GM12878 (cell line): ENCODE measurements at regions not wholly inside any gene's neighbourhood (a gene's known extent, or its start where the extent isn't known, plus 50 kb on each side); places are given as distances from the start of the nearest gene placed in this dataset.

Source experiments
- E2F4 ChIP-seq: IDR thresholded peaks from 2 replicates; pipeline ENCODE4 v1.6.1; 2012; ENCODE audit warnings: low read depth, low read length, improper control_type of control experiment
- ELK1 ChIP-seq: IDR thresholded peaks from 2 replicates; pipeline ENCODE4 v1.6.1; 2012; ENCODE audit warnings: low read depth, low read length, improper control_type of control experiment
- POLR2A ChIP-seq: IDR thresholded peaks from 2 replicates; pipeline ENCODE4 v1.6.1; 2011; ENCODE audit warnings: low read depth, mild to moderate bottlenecking, low read length
- RAD21 ChIP-seq: IDR thresholded peaks from 2 replicates; pipeline ENCODE4 v1.6.1; 2011; ENCODE audit warnings: mild to moderate bottlenecking, low read depth, low read length, moderate library complexity; ENCODE audit not compliant: insufficient read depth
- YY1 ChIP-seq: IDR thresholded peaks from 2 replicates; pipeline ENCODE4 v1.6.1; 2011; ENCODE audit warnings: low read depth, mild to moderate bottlenecking, low read length
- ZNF207 ChIP-seq: fragments of 450-650 bp; IDR thresholded peaks from 2 replicates; pipeline ENCODE4 v1.6.1; 2014; ENCODE audit warnings: antibody characterized with exemption, mild to moderate bottlenecking, borderline replicate concordance
- ZNF274 ChIP-seq: IDR thresholded peaks from one replicate; pipeline ENCODE4 v1.8.0; 2011; ENCODE audit not compliant: insufficient read length, insufficient read depth
- TF ChIP-seq, protein P1 (sequence below), 3 experiments: IDR thresholded peaks in 2 of 3; conservative IDR thresholded peaks in 1 of 3; 2 replicates each; pipeline ENCODE4 v1.5.1; 2011; ENCODE audit warnings: low read depth in 3 of 3, low read length in 3 of 3, mild to moderate bottlenecking in 3 of 3, control low read depth in 2 of 3, moderate library complexity in 2 of 3, inconsistent platforms in 1 of 3, mixed read lengths in 1 of 3; ENCODE audit not compliant: control insufficient read depth in 2 of 3, insufficient read depth in 1 of 3; ENCODE audit errors: extremely low read depth in 1 of 3

DNA sequence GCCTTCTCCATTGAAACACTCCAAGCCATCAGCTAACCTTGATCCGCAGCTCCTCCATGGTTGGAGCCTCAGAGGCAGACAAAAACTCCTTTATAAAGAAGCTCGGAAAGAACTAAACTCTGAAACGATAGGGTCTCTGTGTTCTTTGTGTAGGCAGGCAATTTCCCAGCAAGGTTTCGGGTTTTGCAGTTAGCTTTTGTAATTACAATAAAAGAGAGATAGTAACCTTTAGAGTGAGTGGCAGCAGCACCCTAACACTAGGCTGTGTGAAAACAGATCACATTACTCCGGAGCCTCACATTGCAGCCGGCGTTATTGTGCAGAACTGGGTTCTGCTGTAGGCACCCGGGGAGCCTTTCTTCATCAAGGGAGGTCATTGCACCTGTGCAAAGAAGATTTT is 115.8 kb upstream of the MAP3K1 start:
- TF ChIP-seq ZNF207 (no peak), YY1 (no peak), POLR2A (no peak), RAD21 (no peak), ZNF274 (no peak), E2F4 (no peak), ELK1 (no peak)
- TF ChIP-seq, protein P1, sequence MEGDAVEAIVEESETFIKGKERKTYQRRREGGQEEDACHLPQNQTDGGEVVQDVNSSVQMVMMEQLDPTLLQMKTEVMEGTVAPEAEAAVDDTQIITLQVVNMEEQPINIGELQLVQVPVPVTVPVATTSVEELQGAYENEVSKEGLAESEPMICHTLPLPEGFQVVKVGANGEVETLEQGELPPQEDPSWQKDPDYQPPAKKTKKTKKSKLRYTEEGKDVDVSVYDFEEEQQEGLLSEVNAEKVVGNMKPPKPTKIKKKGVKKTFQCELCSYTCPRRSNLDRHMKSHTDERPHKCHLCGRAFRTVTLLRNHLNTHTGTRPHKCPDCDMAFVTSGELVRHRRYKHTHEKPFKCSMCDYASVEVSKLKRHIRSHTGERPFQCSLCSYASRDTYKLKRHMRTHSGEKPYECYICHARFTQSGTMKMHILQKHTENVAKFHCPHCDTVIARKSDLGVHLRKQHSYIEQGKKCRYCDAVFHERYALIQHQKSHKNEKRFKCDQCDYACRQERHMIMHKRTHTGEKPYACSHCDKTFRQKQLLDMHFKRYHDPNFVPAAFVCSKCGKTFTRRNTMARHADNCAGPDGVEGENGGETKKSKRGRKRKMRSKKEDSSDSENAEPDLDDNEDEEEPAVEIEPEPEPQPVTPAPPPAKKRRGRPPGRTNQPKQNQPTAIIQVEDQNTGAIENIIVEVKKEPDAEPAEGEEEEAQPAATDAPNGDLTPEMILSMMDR (IDR thresholded peaks at IDR 0.05 in 2 of 3, conservative IDR thresholded peaks at IDR 0.05 in 1 of 3; ENCODE audit: control insufficient read depth in 2 of 3, extremely low read depth in 1 of 3, insufficient read depth in 1 of 3, low read depth in 3 of 3, low read length in 3 of 3): no peak
